Neuronal stem cell (in vitro differentiated cells): ENCODE measurements at regions not wholly inside any gene's neighbourhood (a gene's known extent, or its start where the extent isn't known, plus 50 kb on each side); places are given as distances from the start of the nearest gene placed in this dataset.
"Not testable (repeated sequence)": the region's sequence is repeated elsewhere in the genome, so short reads cannot be mapped to it uniquely, and the experiment has no call there.

Source experiments
- DNase-seq: peaks from one replicate; pipeline ENCODE4 v3.0.0-alpha.2; 2013; ENCODE audit warnings: low spot score
- H2AFZ ChIP-seq: one replicate; pipeline ENCODE4 v1.6.1; 2013; ENCODE audit warnings: mild to moderate bottlenecking, low read length, inconsistent platforms
- H2AK5ac ChIP-seq: 2 replicates; pipeline ENCODE4 v1.6.1; 2013; ENCODE audit warnings: low read depth, mild to moderate bottlenecking, inconsistent platforms, low read length, moderate library complexity, mixed read lengths
- H2BK120ac ChIP-seq: 2 replicates; pipeline ENCODE4 v1.6.1; 2013; ENCODE audit warnings: low read depth, mild to moderate bottlenecking, inconsistent platforms, low read length, moderate library complexity, mixed read lengths
- H2BK12ac ChIP-seq: one replicate; pipeline ENCODE4 v1.6.1; 2013; ENCODE audit warnings: low read length, inconsistent platforms
- H2BK15ac ChIP-seq: 2 replicates; pipeline ENCODE4 v1.6.1; 2013; ENCODE audit warnings: mild to moderate bottlenecking, low read length, inconsistent platforms, mixed read lengths
- H2BK5ac ChIP-seq: one replicate; pipeline ENCODE4 v1.6.1; 2013; ENCODE audit warnings: inconsistent platforms, mild to moderate bottlenecking, low read length, moderate library complexity
- H3K14ac ChIP-seq: one replicate; pipeline ENCODE4 v1.6.1; 2013; ENCODE audit warnings: low read length, inconsistent platforms
- H3K18ac ChIP-seq: 2 replicates; pipeline ENCODE4 v1.6.1; 2013; ENCODE audit warnings: low read length, inconsistent platforms
- H3K23ac ChIP-seq: 2 replicates; pipeline ENCODE4 v1.6.1; 2013; ENCODE audit warnings: low read depth, mild to moderate bottlenecking, mixed read lengths, low read length, inconsistent platforms; ENCODE audit not compliant: poor library complexity
- H3K27ac ChIP-seq: replicated peaks from 3 replicates; pipeline ENCODE4 v1.5.1; 2013; ENCODE audit warnings: low read length, inconsistent platforms
- H3K27me3 ChIP-seq, 3 experiments: 2 replicates each; pipeline ENCODE4 v1.6.1; 2013; ENCODE audit warnings: low read length in 3 of 3, mild to moderate bottlenecking in 2 of 3, inconsistent platforms in 1 of 3, low read depth in 1 of 3, mixed read lengths in 1 of 3, moderate library complexity in 1 of 3; ENCODE audit not compliant: control insufficient read depth in 3 of 3, insufficient read depth in 3 of 3
- H3K36me3 ChIP-seq, 2 donors: replicated peaks in 1 of 2; 2 replicates each; pipeline ENCODE4 v1.6.1; 2013; ENCODE audit warnings: low read length in 2 of 2; ENCODE audit not compliant: control insufficient read depth in 2 of 2, insufficient read depth in 2 of 2
- H3K4ac ChIP-seq: 2 replicates; pipeline ENCODE4 v1.6.1; 2013; ENCODE audit warnings: inconsistent platforms, mild to moderate bottlenecking, low read length, moderate library complexity
- H3K4me1 ChIP-seq, 2 donors: 1 replicate in 1 of 2; 2 replicates in 1 of 2; pipeline ENCODE4 v1.6.1; 2013; ENCODE audit warnings: low read length in 2 of 2, low read depth in 1 of 2; ENCODE audit not compliant: control insufficient read depth in 2 of 2, insufficient read depth in 1 of 2
- H3K4me2 ChIP-seq: one replicate; pipeline ENCODE4 v1.6.1; 2013; ENCODE audit warnings: mild to moderate bottlenecking, low read length, inconsistent platforms; ENCODE audit not compliant: insufficient read depth, poor library complexity, severe bottlenecking
- H3K4me3 ChIP-seq, 2 donors: 2 replicates each; pipeline ENCODE4 v1.5.1; 2013; ENCODE audit warnings: low read length in 2 of 2, mild to moderate bottlenecking in 2 of 2, inconsistent platforms in 1 of 2, moderate library complexity in 1 of 2
- H3K79me1 ChIP-seq: one replicate; pipeline ENCODE4 v1.6.1; 2013; ENCODE audit warnings: low read depth, mild to moderate bottlenecking, inconsistent platforms, low read length, moderate library complexity
- H3K9ac ChIP-seq: one replicate; pipeline ENCODE4 v1.6.1; 2013; ENCODE audit warnings: mild to moderate bottlenecking, low read depth, low read length, inconsistent platforms; ENCODE audit not compliant: poor library complexity
- H3K9me3 ChIP-seq, 2 donors: replicated peaks in 1 of 2; 2 replicates each; pipeline versions ENCODE3 to v1.6.1; 2013; ENCODE audit warnings: low read length in 2 of 2, mild to moderate bottlenecking in 2 of 2, inconsistent platforms in 1 of 2, low read depth in 1 of 2, mixed read lengths in 1 of 2, moderate library complexity in 1 of 2; ENCODE audit not compliant: control insufficient read depth in 2 of 2, insufficient read depth in 1 of 2
- H4K8ac ChIP-seq: one replicate; pipeline ENCODE4 v1.6.1; 2013; ENCODE audit warnings: low read depth, mild to moderate bottlenecking, inconsistent platforms, low read length, moderate library complexity
- H4K91ac ChIP-seq: one replicate; pipeline ENCODE4 v1.6.1; 2013; ENCODE audit warnings: low read length, low read depth, mild to moderate bottlenecking, inconsistent platforms; ENCODE audit not compliant: poor library complexity
- WGBS, 2 donors: extraction: QIAGEN DNeasy Blood & Tissue Kit; methylation state at CpG; one replicate each; pipeline ENCODE4 v1.1.7; 2013; ENCODE audit warnings: missing lambda C conversion rate in 2 of 2, mixed read lengths in 1 of 2; ENCODE audit not compliant: insufficient read length in 2 of 2, insufficient replicate concordance in 1 of 2; ENCODE audit errors: extremely low coverage in 2 of 2; 5-methylcytosine and 5-hydroxymethylcytosine counted together

DNA sequence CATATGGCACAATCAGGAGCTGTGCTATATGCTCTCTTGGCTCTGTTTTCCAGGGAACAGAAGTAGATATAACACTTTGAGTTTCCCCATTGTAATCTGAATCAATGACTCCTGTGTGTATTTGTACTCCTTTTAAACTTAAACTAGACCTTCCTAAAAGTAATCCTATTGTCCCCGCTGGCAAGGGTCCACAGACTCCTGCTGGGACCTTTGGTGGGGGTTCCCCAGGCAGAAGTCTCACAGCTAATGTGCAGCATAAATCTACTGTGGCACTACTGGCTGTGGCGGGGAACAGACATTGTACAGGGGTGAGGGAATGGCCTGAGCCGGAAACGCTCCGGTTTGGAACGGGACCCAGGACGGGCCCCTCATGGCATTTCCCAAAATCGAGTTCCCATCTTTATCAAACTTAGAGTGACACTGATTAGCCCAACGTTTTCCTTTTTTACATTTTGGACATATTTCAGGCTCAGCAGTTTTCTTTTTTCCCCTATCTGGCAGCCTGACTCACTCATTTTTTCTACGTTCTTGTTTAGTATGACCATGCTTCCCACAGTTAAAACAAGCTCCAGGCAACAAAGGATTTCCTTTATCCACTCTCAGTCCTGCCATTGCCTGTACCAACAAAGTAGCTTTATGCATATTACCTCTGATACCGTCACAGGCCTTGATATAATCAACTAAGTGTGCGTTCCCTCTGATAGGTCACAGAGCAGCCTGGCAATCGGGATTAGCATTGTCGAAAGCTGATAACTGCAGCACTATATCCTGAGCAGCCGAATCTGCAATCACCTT, 59.5 kb upstream of the LPCAT1 start:
- H4K91ac ChIP-seq, H2AK5ac ChIP-seq, H3K14ac ChIP-seq, H2BK12ac ChIP-seq, H3K4ac ChIP-seq, H3K27ac ChIP-seq, H3K9ac ChIP-seq, H2BK15ac ChIP-seq, H3K4me2 ChIP-seq, H3K4me1 ChIP-seq, H3K23ac ChIP-seq, H3K18ac ChIP-seq, H2BK120ac ChIP-seq, H3K79me1 ChIP-seq, DNase-seq, H3K9me3 ChIP-seq, H3K27me3 ChIP-seq, H2BK5ac ChIP-seq, H2AFZ ChIP-seq, H3K4me3 ChIP-seq, H4K8ac ChIP-seq: not testable (repeated sequence)
- WGBS, 2 donors, result no CpG with 5 or more reads among the region's 15 CpGs
- H3K36me3 ChIP-seq, result peaks cover 18 to 26% of the 10 kb centered on the region in 2 donors

DNA sequence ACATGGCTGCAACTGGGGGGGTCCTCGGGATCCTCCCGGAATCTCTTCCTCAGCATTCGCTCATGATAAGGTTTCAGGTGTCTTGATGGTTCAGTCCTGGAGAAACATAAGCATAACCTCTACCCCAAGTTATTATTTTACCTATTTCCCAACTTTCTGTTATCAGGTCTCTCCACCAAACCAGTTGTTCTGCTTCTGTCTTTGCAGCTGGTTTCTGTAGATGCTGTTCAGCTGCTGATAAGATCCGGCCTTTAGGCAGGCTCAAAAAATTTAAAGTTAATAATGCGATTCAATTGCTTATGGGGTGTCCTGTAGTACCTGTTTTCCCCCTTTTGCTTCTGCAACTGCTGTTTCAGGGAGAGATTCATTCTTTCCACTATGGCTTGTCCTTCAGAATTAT, 55.6 kb upstream of the LPCAT1 start:
- H3K27ac ChIP-seq, H3K79me1 ChIP-seq, H2BK12ac ChIP-seq, H3K9me3 ChIP-seq, H3K27me3 ChIP-seq, H2BK120ac ChIP-seq, H2AFZ ChIP-seq, H3K4me3 ChIP-seq, H2AK5ac ChIP-seq, H2BK15ac ChIP-seq, H3K14ac ChIP-seq, H4K8ac ChIP-seq, H4K91ac ChIP-seq, H3K4me2 ChIP-seq, H2BK5ac ChIP-seq, DNase-seq, H3K4me1 ChIP-seq, H3K4ac ChIP-seq, H3K9ac ChIP-seq, H3K18ac ChIP-seq, H3K23ac ChIP-seq: not testable (repeated sequence)
- no CpG with 5 or more reads among the region's 5 CpGs for whole genome bisulfite sequencing, 2 donors
- peaks cover 9 to 13% of the 10 kb centered on the region in 2 donors for H3K36me3 ChIP-seq

DNA sequence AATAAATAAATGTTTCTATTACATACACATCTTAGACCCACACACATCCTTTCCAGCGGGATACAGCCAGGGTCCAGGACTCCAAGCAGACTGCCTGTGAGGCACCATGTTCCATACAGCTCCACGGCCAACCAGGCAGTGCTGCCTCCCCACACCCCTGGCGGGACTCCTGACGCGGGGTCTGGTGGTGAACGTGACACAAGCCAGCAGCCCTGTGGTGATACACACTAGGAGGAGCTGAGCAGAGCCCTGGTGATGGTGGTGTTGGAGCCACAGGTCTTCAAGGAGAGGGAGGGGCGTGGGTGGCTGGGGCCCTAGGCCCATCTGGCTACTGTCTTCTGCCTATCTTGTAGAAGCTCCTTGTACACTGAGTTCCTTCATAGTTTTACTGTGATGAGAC, 53.1 kb upstream of the LPCAT1 start:
- not testable (repeated sequence) for H4K91ac ChIP-seq, H3K4me1 ChIP-seq, H3K9me3 ChIP-seq, DNase-seq, H3K4ac ChIP-seq, H3K4me2 ChIP-seq, H2BK12ac ChIP-seq, H3K79me1 ChIP-seq, H3K18ac ChIP-seq, H2BK120ac ChIP-seq, H3K9ac ChIP-seq, H2AFZ ChIP-seq, H3K14ac ChIP-seq, H4K8ac ChIP-seq, H3K23ac ChIP-seq, H2AK5ac ChIP-seq, H3K27ac ChIP-seq, H3K4me3 ChIP-seq, H3K27me3 ChIP-seq, H2BK5ac ChIP-seq, H2BK15ac ChIP-seq
- peaks cover 15 to 20% of the 10 kb centered on the region in 2 donors for H3K36me3 ChIP-seq
- WGBS, 2 donors, result no CpG with 5 or more reads among the region's 7 CpGs

DNA sequence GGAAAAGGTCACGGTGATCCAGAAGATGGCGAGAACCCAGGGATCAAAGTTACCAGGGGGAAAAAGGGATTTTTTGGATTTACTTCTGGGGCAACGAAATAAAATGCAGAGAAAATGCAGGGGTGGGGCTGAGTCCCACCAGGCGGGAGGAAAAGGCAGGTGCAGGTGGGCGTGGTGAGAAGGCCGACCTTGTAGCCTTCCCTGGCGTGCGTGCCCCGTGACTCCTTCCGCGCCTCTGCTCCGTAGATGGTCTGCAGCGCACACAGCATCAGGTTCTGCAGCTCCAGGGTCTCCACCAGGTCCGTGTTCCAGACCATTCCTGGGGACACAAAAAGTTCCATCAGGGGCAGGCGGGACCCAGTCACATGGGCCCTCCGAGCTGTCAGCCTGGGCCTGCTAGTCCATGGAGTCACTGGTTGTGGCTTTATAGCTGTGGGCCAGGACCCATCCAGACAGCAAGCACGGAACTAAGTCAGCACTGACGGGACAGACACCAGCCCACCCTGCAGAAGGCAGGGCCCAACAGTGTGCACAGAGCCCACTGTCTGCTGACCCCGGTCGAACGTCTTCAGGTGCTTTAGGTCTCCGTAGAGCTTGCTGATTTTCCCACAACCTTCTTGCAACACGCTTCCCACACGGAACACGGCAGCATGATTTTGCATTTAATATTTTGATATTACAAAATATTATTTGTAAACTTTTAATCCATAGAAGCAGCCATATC, 52.4 kb upstream of the LPCAT1 start:
- peaks cover 15 to 23% of the 10 kb centered on the region in 2 donors for H3K36me3 ChIP-seq
- H2BK12ac ChIP-seq, H3K18ac ChIP-seq, H2BK5ac ChIP-seq, H3K23ac ChIP-seq, H2BK15ac ChIP-seq, H3K27me3 ChIP-seq, DNase-seq, H2AK5ac ChIP-seq, H2BK120ac ChIP-seq, H3K27ac ChIP-seq, H3K4me3 ChIP-seq, H3K4ac ChIP-seq, H3K4me2 ChIP-seq, H3K4me1 ChIP-seq, H3K79me1 ChIP-seq, H4K91ac ChIP-seq, H4K8ac ChIP-seq, H2AFZ ChIP-seq, H3K9ac ChIP-seq, H3K14ac ChIP-seq, H3K9me3 ChIP-seq: not testable (repeated sequence)
- no CpG with 5 or more reads among the region's 25 CpGs for WGBS, 2 donors
